GM18868 (cell line): ENCODE measurements at regions not wholly inside any gene's neighbourhood (a gene's known extent, or its start where the extent isn't known, plus 50 kb on each side); places are given as distances from the start of the nearest gene placed in this dataset.
A peak's percentile ranks its signal among the peaks of the same experiment; 100 is the strongest.
"Not testable (repeated sequence)": the region's sequence is repeated elsewhere in the genome, so short reads cannot be mapped to it uniquely, and the experiment has no call there.

ENCODE experiments used
- ATAC-seq: cut with Tn5 transposase; IDR thresholded peaks from one replicate; pipeline ENCODE4 v1.9.1; 2021; ENCODE audit warnings: mild to moderate bottlenecking, moderate library complexity; ENCODE audit not compliant: unreplicated experiment

GRCh38 chr2:203585516-203585915 is 50.4 kb upstream of the RAPH1 start:
- ATAC-seq: no peak

- no peak for ATAC-seq
Observed at GRCh38 chr2:203586206-203586605, 51.1 kb upstream of the RAPH1 start.

- ATAC-seq: no peak
Observed at GRCh38 chr2:203586696-203587095, 51.6 kb upstream of the RAPH1 start.

GRCh38 chr2:203590496-203590895 is 55.4 kb upstream of the RAPH1 start:
- no peak for ATAC-seq

GRCh38 chr2:203591642-203592041 is 56.5 kb upstream of the RAPH1 start:
- ATAC-seq: no peak

- no peak for ATAC-seq
Observed at GRCh38 chr2:203592470-203592869, 57.4 kb upstream of the RAPH1 start.

GRCh38 chr2:203594541-203594940 is 59.4 kb upstream of the RAPH1 start:
- no peak for ATAC-seq

- ATAC-seq: no peak
Observed at GRCh38 chr2:203596183-203596582, 61.1 kb upstream of the RAPH1 start.

- ATAC-seq: peak; percentile 43
Observed at GRCh38 chr2:203599509-203599908, 64.4 kb upstream of the RAPH1 start.

GRCh38 chr2:203600286-203600685 is 65.2 kb upstream of the RAPH1 start:
- no peak for ATAC-seq

- ATAC-seq: no peak
Observed at GRCh38 chr2:203603456-203604389, 68.6 kb upstream of the RAPH1 start.

GRCh38 chr2:203605302-203605701 is 70.2 kb upstream of the RAPH1 start:
- no peak for ATAC-seq

GRCh38 chr2:203606051-203606450 is 71.0 kb upstream of the RAPH1 start:
- no peak for ATAC-seq

- no peak for ATAC-seq
Observed at GRCh38 chr2:203610558-203610957, 75.5 kb upstream of the RAPH1 start.

GRCh38 chr2:203612246-203612645 is 77.1 kb upstream of the RAPH1 start:
- ATAC-seq: no peak

- no peak for ATAC-seq
Observed at GRCh38 chr2:203619267-203619878, 84.3 kb upstream of the RAPH1 start.

- no peak for ATAC-seq
Observed at GRCh38 chr2:203621981-203622515, 84.4 kb upstream of the CD28 start.

- no peak for ATAC-seq
Observed at GRCh38 chr2:203623096-203623495, 83.3 kb upstream of the CD28 start.

- ATAC-seq: no peak
Observed at GRCh38 chr2:203623661-203624060, 82.8 kb upstream of the CD28 start.

- no peak for ATAC-seq
Observed at GRCh38 chr2:203625701-203626100, 80.7 kb upstream of the CD28 start.

GRCh38 chr2:203626247-203626646 is 80.2 kb upstream of the CD28 start:
- not testable (repeated sequence) for ATAC-seq
